CD4-positive, alpha-beta T cell treated with Interleukin-15 for 4 hours (primary cell): ENCODE measurements at regions not wholly inside any gene's neighbourhood (a gene's known extent, or its start where the extent isn't known, plus 50 kb on each side); places are given as distances from the start of the nearest gene placed in this dataset.

Experiments used
- DNase-seq: peaks from one replicate; pipeline ENCODE4 v3.0.0-alpha.2; 2020; ENCODE audit warnings: low spot score

- no peak for DNase-seq
Measured at GRCh38 chr6:150712505-150713252, 113.0 kb downstream of the PLEKHG1 start.

DNA sequence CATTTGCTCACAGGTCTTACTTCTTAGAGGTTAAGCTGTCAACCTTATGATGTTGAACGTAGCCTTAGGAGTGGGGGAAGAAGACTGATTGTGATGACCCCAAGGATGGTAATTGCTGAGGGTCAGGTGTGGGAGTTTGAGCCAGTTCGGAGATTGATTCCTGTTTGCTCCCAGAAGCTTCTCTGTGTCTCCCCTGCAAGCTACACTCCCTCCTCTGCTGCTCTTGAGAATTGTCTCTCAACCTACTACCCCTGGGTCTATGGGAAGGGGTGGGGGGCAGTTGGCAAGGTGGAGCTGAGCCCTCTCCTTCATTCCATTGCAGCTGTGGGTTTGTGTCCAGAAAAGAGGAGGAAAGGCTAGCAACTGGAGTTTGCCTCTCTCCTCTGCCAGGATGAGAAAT, 113.8 kb downstream of the PLEKHG1 start:
- DNase-seq: no peak

DNA sequence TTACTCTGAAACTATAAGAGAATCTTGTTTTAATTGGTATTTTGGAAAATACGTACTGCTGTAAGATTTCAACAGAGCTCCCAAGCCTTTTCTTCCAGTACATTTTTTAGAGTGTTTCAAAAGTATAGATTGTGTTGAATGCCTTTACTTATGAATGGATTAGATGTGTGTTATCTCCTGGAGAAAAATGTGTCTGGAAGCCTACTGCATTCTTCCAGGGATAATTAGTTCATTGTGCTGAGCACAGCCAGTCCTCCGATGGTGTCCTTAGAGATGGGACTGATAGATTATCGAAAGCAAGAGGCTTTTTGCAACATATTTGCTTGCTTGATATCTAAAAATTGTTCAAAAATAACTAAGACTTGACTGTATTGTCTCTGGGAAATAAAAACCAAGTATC, 114.2 kb downstream of the PLEKHG1 start:
- no peak for DNase-seq

- no peak for DNase-seq
Measured at GRCh38 chr6:150715133-150715532, 115.4 kb downstream of the PLEKHG1 start.

- DNase-seq: no peak
Measured at GRCh38 chr6:150717419-150717818, 117.7 kb downstream of the PLEKHG1 start.

DNA sequence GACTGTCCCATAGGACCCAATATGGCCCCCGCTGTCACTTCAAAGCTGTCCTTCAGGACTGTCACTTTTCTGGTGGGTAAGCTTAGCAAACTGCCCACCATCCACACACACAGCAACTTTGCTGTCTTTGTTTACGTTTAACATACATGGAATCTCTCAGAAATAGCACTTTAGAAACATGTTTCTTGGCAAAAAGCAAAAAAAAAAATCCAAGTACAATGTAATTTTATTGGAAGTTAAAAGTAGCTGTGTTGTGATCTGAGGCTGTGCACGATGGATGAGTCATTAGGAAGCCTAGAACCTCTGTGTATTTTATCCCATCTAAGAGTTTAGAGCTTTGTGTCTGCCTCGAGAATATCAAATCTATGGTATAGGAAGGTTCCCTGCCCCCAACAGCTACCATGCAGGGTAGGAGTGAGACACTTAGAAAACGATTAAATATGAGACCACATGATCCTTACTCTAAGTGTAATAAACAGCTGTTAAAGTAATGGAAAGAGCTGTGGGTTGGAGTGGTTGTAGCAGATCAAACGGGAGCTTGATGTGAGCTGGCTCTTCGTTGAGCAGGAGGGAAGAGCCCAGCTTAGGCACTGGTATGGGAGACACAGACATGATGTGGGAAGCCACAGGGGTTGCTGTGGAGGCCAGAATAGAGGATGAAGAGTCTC, 119.5 kb downstream of the PLEKHG1 start:
- DNase-seq: no peak

DNA sequence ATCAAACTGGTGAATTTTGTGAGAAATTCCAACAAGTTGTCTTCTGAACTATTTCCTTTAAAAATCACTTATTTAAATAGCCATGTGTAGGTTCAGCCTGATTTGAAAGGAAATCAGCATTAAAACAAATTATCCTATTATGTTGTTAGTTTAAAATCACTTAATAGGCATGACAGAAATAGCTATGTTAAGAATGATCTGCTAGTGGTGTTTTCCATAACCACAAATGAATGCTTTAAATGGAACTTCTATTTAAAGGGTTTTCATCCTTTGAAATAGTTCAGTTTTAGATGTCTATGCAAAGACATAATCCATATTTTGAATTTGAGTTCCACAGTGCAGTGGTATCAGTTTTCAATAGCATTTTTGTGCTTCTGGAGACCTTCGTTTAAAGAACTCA, 120.1 kb downstream of the PLEKHG1 start:
- DNase-seq: no peak

DNA sequence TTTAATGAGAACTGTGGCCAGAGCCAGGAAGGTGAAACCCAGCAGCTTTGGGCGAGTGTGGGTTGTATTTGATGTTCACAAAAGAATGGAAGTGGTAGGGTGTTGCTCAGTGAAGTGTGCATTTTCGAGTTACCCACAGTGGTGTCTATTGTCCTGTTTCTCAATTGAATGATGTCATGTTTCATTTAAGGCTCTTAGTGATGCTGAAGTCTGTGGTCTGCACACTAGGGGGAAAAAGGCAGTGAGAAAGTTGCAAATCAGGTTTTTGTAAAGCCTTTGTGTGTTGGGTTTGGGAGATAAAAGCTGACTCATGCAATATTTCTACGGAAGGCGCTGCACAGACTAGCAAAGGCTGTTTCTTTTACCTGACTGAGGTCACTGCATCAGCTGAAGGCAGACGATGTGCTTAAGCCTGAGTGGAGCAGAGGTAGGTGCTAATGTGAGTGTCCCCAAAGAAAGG, 121.1 kb downstream of the PLEKHG1 start:
- DNase-seq: no peak

DNA sequence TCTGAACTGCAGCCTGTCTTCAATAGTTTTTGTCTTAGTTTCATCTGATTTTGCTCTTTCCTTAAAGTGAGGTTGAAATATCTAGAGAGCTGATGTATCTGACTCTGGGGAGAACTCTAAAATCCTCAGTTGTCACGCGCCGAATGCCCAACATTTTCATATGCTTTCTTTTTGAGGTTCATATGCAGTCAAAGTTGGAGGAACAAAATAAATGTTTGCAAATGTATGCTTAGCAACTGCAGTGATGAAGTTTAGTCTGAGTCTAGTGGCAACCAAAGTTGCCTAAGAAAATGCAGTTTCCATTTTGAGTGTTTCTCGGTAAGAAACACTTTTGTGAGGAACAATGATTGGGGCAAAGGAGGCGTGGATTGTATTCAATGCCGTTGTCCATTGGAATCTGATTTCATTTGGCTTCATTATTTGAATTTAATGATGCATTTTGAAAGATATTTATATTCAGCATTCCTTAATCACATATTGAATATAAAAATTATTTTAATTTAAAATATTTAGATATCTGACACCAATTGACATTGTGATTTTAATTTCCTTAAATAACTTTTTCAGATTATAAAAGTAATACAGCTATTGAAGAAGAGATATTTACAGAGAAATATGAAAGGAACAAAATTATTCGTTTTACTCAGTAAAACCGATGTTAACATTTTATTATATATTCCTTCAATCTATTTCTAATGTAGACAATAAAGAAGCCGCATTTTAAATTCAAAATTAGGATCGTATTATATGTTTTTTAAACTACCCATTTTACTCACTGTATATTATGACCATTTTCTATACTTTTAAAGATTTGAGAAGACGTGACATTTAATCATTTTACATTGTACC, 122.0 kb downstream of the PLEKHG1 start:
- no peak for DNase-seq

DNA sequence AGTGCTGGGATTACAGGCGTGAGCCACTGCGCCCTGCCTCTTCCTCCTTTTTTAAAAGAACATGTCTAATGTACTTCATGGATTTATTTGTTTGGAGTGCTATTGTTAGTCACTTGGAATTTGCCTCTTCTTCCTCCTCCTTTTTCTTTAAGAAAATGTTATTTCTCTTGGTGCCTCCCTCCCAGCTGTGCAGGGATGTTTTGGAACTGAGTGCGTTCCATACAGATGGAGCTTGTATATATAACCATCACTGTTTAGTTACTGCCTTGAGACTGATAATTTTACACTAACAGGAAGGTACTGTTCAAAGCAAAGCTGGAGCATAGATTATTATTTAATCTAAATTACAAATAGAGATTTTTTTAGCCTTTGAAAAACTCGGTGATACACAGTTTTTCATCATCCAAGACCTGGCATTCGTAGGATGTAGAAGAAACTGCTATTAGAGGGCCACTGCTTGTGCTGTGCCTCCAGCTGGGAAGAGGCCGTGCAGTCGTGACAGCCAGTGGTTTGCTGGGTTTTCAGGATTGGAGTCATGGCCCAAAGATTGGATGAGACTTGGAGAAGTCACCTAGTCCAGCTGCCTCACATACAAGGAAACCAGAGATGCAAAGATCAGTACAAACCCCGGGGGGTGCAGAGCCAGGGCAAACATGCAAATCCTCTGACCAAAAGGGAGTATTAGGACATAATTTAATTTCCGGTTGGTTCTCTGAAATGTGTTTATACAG, 123.1 kb downstream of the PLEKHG1 start:
- DNase-seq: no peak

DNA sequence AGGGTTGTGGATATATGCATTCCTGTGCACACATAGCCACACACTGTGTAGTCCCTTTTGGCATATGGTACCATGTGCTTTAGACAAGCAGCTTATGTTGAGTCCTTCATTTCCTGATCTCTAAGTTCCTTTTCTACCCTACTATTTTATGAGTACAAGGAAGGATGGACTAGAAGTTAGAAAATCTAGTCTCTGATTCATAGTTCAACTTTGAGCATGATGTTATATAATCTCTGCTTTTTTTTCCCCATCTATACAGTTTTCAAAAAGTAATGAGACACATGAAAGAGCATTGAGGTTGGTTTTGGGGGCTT, 123.6 kb downstream of the PLEKHG1 start:
- no peak for DNase-seq

DNA sequence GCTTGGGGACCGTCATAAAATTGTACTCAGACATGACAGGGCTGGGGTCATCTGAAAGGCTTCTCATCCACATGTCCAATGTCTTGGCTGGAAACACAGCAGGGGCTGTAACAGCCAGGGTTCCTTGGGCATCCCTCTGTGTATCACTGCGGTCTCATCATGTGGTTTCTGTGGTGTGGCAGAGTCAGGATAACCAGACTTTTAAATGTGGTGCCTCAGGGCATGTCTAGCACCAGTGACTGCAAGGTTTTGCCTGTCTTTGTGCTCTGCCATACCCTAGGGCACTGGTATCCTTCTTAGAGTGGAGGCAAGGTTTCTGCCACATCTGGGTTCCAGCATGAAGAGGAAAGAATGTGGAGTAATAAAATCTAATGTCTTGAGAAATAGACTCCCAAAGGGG, 124.2 kb downstream of the PLEKHG1 start:
- DNase-seq: no peak

- DNase-seq: no peak
Measured at GRCh38 chr6:150725795-150726194, 126.1 kb downstream of the PLEKHG1 start.

- no peak for DNase-seq
Measured at GRCh38 chr6:150729188-150729748, 129.6 kb downstream of the PLEKHG1 start.

DNA sequence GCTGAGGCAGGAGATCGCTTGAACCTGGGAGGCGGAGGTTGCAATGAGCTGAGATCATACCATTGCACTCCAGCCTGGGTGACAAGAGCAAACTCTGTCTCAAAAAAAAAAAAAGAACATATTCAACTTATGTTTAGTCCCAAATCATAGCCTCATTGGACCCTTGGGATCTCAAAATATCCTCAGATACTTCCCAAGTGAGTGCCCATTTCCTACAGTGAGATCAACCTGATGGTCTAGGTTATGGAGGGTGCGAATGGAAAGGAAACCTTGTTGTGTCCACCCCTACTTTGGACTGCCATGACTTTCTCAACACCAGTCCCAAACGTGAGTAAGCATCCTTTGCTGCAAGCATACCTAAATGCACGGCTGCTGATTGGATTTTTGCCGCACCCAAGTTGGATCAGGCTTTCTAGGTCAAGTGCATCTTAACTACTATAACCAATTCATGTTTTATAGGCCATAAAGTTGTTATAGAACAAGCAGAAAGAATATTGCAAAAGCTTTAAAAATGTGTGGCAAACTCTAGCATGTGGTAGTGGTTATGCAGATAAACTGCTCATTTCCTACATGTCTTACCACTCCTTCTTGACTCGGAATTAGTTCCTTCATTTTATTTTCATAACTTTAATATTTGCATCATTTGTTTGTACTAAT, 131.2 kb downstream of the PLEKHG1 start:
- no peak for DNase-seq

DNA sequence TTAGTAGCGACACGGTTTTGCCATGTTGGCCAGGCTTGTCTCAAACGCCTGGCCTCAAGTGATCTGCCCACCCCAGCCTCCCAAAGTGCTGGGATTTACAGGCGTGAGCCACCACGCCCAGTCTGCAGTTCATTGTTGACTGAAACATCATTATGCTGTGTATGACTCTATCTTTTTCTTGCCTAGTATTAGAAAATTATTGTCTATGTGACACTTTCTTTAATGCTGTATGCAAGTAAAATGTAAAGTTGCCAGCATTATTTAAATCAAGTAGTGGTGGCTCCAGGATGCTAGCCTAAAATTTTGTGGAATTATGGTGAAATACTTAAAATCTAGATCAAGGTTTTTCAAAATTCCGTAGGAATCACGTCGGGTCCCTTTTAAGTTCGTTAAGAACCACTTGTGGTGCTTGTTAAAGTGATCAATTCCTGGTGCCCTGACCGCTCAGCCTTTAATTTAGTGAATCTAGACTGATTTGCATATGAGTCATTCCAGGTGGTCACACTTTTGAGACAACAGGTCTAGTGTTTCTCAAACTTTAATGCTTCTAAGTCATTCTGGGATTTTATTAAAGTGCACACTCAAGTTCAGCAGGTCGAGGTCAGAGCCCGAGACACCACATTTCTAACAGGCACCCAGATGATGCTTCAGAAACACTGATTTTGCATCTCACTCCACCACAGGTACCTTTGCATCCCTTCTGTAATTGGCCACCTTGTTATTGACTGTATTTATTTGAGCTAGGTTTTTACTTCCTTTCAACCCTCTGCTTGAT, 132.6 kb upstream of the MTHFD1L start:
- DNase-seq: no peak

DNA sequence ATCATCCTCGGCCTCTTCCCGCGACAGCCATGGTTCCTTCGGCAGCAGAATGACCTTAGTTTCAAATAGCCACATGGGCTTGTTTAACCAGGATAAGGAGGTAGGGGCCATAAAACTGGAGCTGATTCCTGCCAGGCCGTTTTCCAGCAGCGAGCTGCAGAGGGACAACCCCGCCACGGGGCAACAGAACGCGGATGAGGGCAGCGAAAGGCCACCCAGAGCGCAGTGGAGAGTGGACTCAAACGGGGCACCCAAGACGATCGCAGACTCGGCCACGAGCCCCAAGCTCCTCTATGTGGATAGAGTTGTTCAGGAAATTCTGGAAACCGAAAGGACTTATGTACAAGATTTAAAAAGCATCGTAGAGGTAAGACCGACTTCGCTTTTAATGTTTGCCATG, 131.8 kb upstream of the MTHFD1L start:
- no peak for DNase-seq

DNA sequence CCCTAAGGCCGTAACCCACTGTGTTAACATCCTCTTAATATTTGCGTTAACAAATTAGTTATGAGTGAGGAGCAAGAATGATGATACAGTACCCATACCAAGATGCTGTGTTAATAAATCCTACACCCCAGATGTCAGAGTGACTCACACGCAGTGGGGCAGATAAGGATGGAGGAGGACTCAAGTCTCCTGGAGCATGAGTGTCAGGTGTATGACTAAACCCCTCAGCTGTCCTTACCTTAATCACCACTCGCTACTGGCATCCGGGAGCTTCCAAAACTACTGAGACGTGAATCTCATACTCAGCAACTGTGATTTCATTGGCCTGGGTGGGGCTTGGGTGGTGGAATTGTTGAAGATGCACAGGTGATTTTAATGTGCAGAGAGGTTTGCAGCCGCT, 131.3 kb upstream of the MTHFD1L start:
- DNase-seq: no peak

GRCh38 chr6:150735341-150735851, 130.1 kb upstream of the MTHFD1L start:
- DNase-seq: no peak

- no peak for DNase-seq
Measured at GRCh38 chr6:150738092-150738629, 127.3 kb upstream of the MTHFD1L start.
